Right ventricle myocardium superior (tissue), 1 donor: ENCODE measurements at regions not wholly inside any gene's neighbourhood (a gene's known extent, or its start where the extent isn't known, plus 50 kb on each side); places are given as distances from the start of the nearest gene placed in this dataset.
"Not testable (repeated sequence)": the region's sequence is repeated elsewhere in the genome, so short reads cannot be mapped to it uniquely, and the experiment has no call there.

Source experiments
- ATAC-seq: fragments of 200-7000 bp; cut with Tn5 transposase; one replicate; pipeline ENCODE4 v1.9.1; 2020; ENCODE audit warnings: mild to moderate bottlenecking; ENCODE audit not compliant: poor library complexity
- DNase-seq: peaks from one replicate; pipeline ENCODE4 v3.0.0-alpha.2; 2020
- intact Hi-C: fragments of 100-400 bp; cut with DNase I; formaldehyde crosslinking; loops from one replicate; pipeline ENCODE4 v1.11.2; 2022
- donor health status: DM: no; HTN: yes; CAD: no; lungs with severe emphysema.

- intact Hi-C loops: no loop called here
- DNase-seq: no peak
- ATAC-seq: no peak
These were observed 633.5 kb downstream of the DTWD2 start for GRCh38 chr5:118354797-118355196.

GRCh38 chr5:118353970-118354369 lies 634.4 kb downstream of the DTWD2 start:
- DNase-seq (no peak), ATAC-seq (no peak)
- intact Hi-C loops: no loop called here

- intact Hi-C loops: no loop called here
- no peak for DNase-seq
- no peak for ATAC-seq
These were observed 651.9 kb downstream of the DTWD2 start for GRCh38 chr5:118336468-118336867.

GRCh38 chr5:118327389-118327788 lies 661.0 kb downstream of the DTWD2 start:
- DNase-seq (no peak), ATAC-seq (no peak)
- intact Hi-C loops: no loop called here

- ATAC-seq: no peak
These were observed 661.8 kb downstream of the DTWD2 start for GRCh38 chr5:118326481-118327045.

GRCh38 chr5:118325931-118326330 lies 662.4 kb downstream of the DTWD2 start:
- ATAC-seq (no peak), DNase-seq (no peak)
- intact Hi-C loops: no loop called here

More at GRCh38 chr5:118326481-118327045, 661.8 kb downstream of the DTWD2 start:
- intact Hi-C loops: no loop called here
- DNase-seq: no peak

- ATAC-seq, DNase-seq, intact Hi-C loops: not testable (repeated sequence)
These were observed 664.6 kb downstream of the DTWD2 start for GRCh38 chr5:118323723-118324122.

GRCh38 chr5:118321081-118321480 lies 667.3 kb downstream of the DTWD2 start:
- ATAC-seq: no peak
- intact Hi-C loops: no loop called here
- DNase-seq: no peak

- intact Hi-C loops: no loop called here
- DNase-seq (no peak), ATAC-seq (no peak)
These were observed 668.2 kb downstream of the DTWD2 start for GRCh38 chr5:118320121-118320520.

- no peak for ATAC-seq
- intact Hi-C loops: no loop called here
These were observed 673.4 kb downstream of the DTWD2 start for GRCh38 chr5:118314931-118315330.

GRCh38 chr5:118311103-118311819 lies 677.1 kb downstream of the DTWD2 start:
- DNase-seq: no peak
- ATAC-seq: no peak
- intact Hi-C loops: no loop called here

More at GRCh38 chr5:118314931-118315330, 673.4 kb downstream of the DTWD2 start:
- no peak for DNase-seq

GRCh38 chr5:118310401-118310800 lies 677.9 kb downstream of the DTWD2 start:
- ATAC-seq: no peak
- no peak for DNase-seq
- intact Hi-C loops: no loop called here

- DNase-seq (no peak), ATAC-seq (no peak)
- intact Hi-C loops: no loop called here
These were observed 685.1 kb downstream of the DTWD2 start for GRCh38 chr5:118303296-118303695.

- DNase-seq: no peak
- ATAC-seq: no peak
- intact Hi-C loops: no loop called here
These were observed 685.6 kb downstream of the DTWD2 start for GRCh38 chr5:118302786-118303185.

GRCh38 chr5:118301696-118302095 lies 686.7 kb downstream of the DTWD2 start:
- intact Hi-C loops: no loop called here
- DNase-seq: no peak
- no peak for ATAC-seq

GRCh38 chr5:118295045-118295444 lies 693.3 kb downstream of the DTWD2 start:
- intact Hi-C loops: no loop called here
- no peak for ATAC-seq
- no peak for DNase-seq

GRCh38 chr5:118293378-118293777 lies 695.0 kb downstream of the DTWD2 start:
- ATAC-seq (peak; percentile 72), DNase-seq (no peak)
- intact Hi-C loops: no loop called here

- no peak for ATAC-seq
- no peak for DNase-seq
- intact Hi-C loops: no loop called here
These were observed 698.1 kb downstream of the DTWD2 start for GRCh38 chr5:118290204-118290603.

GRCh38 chr5:118284230-118284629 lies 704.1 kb downstream of the DTWD2 start:
- intact Hi-C loops, ATAC-seq, DNase-seq: not testable (repeated sequence)

GRCh38 chr5:118282480-118283038 lies 705.8 kb downstream of the DTWD2 start:
- DNase-seq, ATAC-seq, intact Hi-C loops: not testable (repeated sequence)
